GM23338 (cell line): ENCODE measurements at regions not wholly inside any gene's neighbourhood (a gene's known extent, or its start where the extent isn't known, plus 50 kb on each side); places are given as distances from the start of the nearest gene placed in this dataset.

Source experiments
- ATAC-seq: fragments of 200-7000 bp; cut with Tn5 transposase; 3 replicates; pipeline ENCODE4 v1.9.1; 2020
- DNase-seq: peaks from one replicate; pipeline ENCODE4 v3.0.0-alpha.2; 2015; ENCODE audit warnings: low spot score
- H2AFZ ChIP-seq: fragments of 200-600 bp; sonication (generic); 2 replicates; pipeline ENCODE4 v1.8.0; 2016; ENCODE audit warnings: antibody characterized with exemption, mild to moderate bottlenecking, moderate library complexity
- H3F3A ChIP-seq: fragments of 200-600 bp; sonication (generic); replicated peaks from 2 replicates; pipeline ENCODE4 v1.8.0; 2017; ENCODE audit warnings: antibody characterized with exemption, mixed run types, low read depth
- H3K27ac ChIP-seq: fragments of 200-600 bp; sonication (generic); 2 replicates; pipeline ENCODE4 v1.6.1; 2016; ENCODE audit warnings: low read depth
- H3K27me3 ChIP-seq: fragments of 200-600 bp; sonication (generic); 2 replicates; pipeline ENCODE4 v1.8.0; 2016; ENCODE audit warnings: mild to moderate bottlenecking, mixed run types, moderate library complexity; ENCODE audit not compliant: insufficient read depth
- H3K36me3 ChIP-seq: fragments of 200-600 bp; sonication (generic); 2 replicates; pipeline ENCODE4 v1.8.0; 2016; ENCODE audit warnings: mild to moderate bottlenecking; ENCODE audit not compliant: insufficient read depth
- H3K4me1 ChIP-seq: fragments of 200-600 bp; sonication (generic); 2 replicates; pipeline ENCODE4 v1.8.0; 2016; ENCODE audit warnings: mild to moderate bottlenecking, moderate library complexity; ENCODE audit not compliant: insufficient read depth
- H3K4me2 ChIP-seq: fragments of 200-600 bp; sonication (generic); 2 replicates; pipeline ENCODE4 v1.7.1; 2017; ENCODE audit warnings: mixed run types
- H3K4me3 ChIP-seq: fragments of 200-600 bp; sonication (generic); 2 replicates; pipeline ENCODE4 v1.6.1; 2016; ENCODE audit warnings: mixed run types
- H3K79me2 ChIP-seq: fragments of 200-600 bp; sonication (generic); replicated peaks from 2 replicates; pipeline ENCODE4 v1.8.0; 2017; ENCODE audit warnings: mild to moderate bottlenecking; ENCODE audit not compliant: insufficient read depth
- H3K9me2 ChIP-seq: fragments of 200-600 bp; sonication (generic); 2 replicates; pipeline ENCODE4 v1.8.0; 2017; ENCODE audit not compliant: insufficient read depth
- H4K20me1 ChIP-seq: fragments of 200-600 bp; sonication (generic); replicated peaks from 2 replicates; pipeline ENCODE4 v1.8.0; 2017; ENCODE audit warnings: mild to moderate bottlenecking; ENCODE audit not compliant: insufficient read depth
- H3K27ac Mint-ChIP-seq: 2 replicates; pipeline ENCODE4 v1.8.0; 2020; ENCODE audit warnings: inconsistent platforms, mild to moderate bottlenecking, moderate library complexity, mixed read lengths
- H3K27me3 Mint-ChIP-seq: 3 replicates; pipeline ENCODE4 v1.8.0; 2022; ENCODE audit warnings: low read depth, mild to moderate bottlenecking, moderate library complexity, mixed read lengths, inconsistent platforms; ENCODE audit not compliant: insufficient read depth, poor library complexity
- H3K36me3 Mint-ChIP-seq: 3 replicates; pipeline ENCODE4 v1.8.0; 2021; ENCODE audit warnings: low read depth, mild to moderate bottlenecking, inconsistent platforms, moderate library complexity, mixed read lengths
- H3K4me1 Mint-ChIP-seq: 3 replicates; pipeline ENCODE4 v1.8.0; 2020; ENCODE audit warnings: mild to moderate bottlenecking, inconsistent platforms, mixed read lengths
- H3K4me3 Mint-ChIP-seq: 3 replicates; pipeline ENCODE4 v1.8.0; 2021; ENCODE audit warnings: moderate library complexity, mild to moderate bottlenecking, inconsistent platforms, mixed read lengths
- H3K9me3 Mint-ChIP-seq: 3 replicates; pipeline ENCODE4 v1.8.0; 2020; ENCODE audit warnings: moderate library complexity, mild to moderate bottlenecking, inconsistent platforms, mixed read lengths
- CREB1 ChIP-seq: fragments of 250-450 bp; sonication (Bioruptor Pico); IDR thresholded peaks from 2 replicates; pipeline ENCODE4 v1.5.0; 2020; ENCODE audit warnings: low read depth, mild to moderate bottlenecking, moderate library complexity
- EZH2 ChIP-seq: fragments of 200-600 bp; sonication (generic); IDR thresholded peaks from one replicate; pipeline ENCODE4 v1.8.0; 2017; ENCODE audit warnings: antibody characterized with exemption, mild to moderate bottlenecking, low read depth; ENCODE audit not compliant: unreplicated experiment
- EZH2phosphoT487 ChIP-seq: fragments of 200-600 bp; sonication (generic); IDR thresholded peaks from one replicate; pipeline ENCODE4 v1.8.1; 2018; ENCODE audit warnings: antibody characterized with exemption; ENCODE audit not compliant: unreplicated experiment
- JUNB ChIP-seq: IDR thresholded peaks from one replicate; pipeline ENCODE4 v1.6.1; 2016; ENCODE audit warnings: antibody characterized with exemption; ENCODE audit not compliant: unreplicated experiment
- NANOG ChIP-seq: IDR thresholded peaks from 2 replicates; pipeline ENCODE4 v1.6.1; 2016; ENCODE audit warnings: antibody characterized with exemption, borderline replicate concordance
- POLR2AphosphoS5 ChIP-seq: IDR thresholded peaks from 2 replicates; pipeline ENCODE4 v1.6.1; 2016; ENCODE audit warnings: antibody characterized with exemption, low read depth
- STAT1 ChIP-seq: IDR thresholded peaks from one replicate; pipeline ENCODE4 v1.6.1; 2016; ENCODE audit warnings: antibody characterized with exemption; ENCODE audit not compliant: unreplicated experiment
- ZNF114 ChIP-seq: fragments of 250-450 bp; sonication (Bioruptor Pico); IDR thresholded peaks from 2 replicates; pipeline ENCODE4 v1.5.0; 2020; ENCODE audit warnings: mild to moderate bottlenecking, moderate library complexity
- ZNF331 ChIP-seq: fragments of 250-450 bp; sonication (Bioruptor Pico); IDR thresholded peaks from 2 replicates; pipeline ENCODE4 v1.5.0; 2020; ENCODE audit warnings: low read depth, mild to moderate bottlenecking, moderate library complexity
- TF ChIP-seq, protein P1 (sequence below), 2 experiments: fragments of 200-600 bp in 1 of 2; sonication (generic) in 1 of 2; conservative IDR thresholded peaks; 2 replicates each; pipeline versions ENCODE4 v1.5.1 to v1.6.1; 2016 to 2017; ENCODE audit warnings: antibody characterized with exemption in 2 of 2, low read depth in 2 of 2, mild to moderate bottlenecking in 2 of 2, moderate library complexity in 1 of 2
- TF ChIP-seq, protein P2 (sequence below): IDR thresholded peaks from 2 replicates; pipeline ENCODE4 v1.6.1; 2016; ENCODE audit warnings: antibody characterized with exemption
- TF ChIP-seq, protein P3 (sequence below): fragments of 250-450 bp; sonication (Bioruptor Pico); IDR thresholded peaks from 2 replicates; pipeline ENCODE4 v1.5.0; 2020; ENCODE audit warnings: mild to moderate bottlenecking, moderate library complexity

- TF ChIP-seq, protein P1, sequence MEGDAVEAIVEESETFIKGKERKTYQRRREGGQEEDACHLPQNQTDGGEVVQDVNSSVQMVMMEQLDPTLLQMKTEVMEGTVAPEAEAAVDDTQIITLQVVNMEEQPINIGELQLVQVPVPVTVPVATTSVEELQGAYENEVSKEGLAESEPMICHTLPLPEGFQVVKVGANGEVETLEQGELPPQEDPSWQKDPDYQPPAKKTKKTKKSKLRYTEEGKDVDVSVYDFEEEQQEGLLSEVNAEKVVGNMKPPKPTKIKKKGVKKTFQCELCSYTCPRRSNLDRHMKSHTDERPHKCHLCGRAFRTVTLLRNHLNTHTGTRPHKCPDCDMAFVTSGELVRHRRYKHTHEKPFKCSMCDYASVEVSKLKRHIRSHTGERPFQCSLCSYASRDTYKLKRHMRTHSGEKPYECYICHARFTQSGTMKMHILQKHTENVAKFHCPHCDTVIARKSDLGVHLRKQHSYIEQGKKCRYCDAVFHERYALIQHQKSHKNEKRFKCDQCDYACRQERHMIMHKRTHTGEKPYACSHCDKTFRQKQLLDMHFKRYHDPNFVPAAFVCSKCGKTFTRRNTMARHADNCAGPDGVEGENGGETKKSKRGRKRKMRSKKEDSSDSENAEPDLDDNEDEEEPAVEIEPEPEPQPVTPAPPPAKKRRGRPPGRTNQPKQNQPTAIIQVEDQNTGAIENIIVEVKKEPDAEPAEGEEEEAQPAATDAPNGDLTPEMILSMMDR (conservative IDR thresholded peaks at IDR 0.05; ENCODE audit: low read depth in 2 of 2), result no peak
- TF ChIP-seq ZNF331 (CRISPR knock-in tag), result no peak
- no peak for TF ChIP-seq POLR2AphosphoS5
- TF ChIP-seq JUNB, result no peak
- TF ChIP-seq ZNF114, result no peak
- no peak for TF ChIP-seq CREB1 (CRISPR knock-in tag)
- TF ChIP-seq, protein P2, sequence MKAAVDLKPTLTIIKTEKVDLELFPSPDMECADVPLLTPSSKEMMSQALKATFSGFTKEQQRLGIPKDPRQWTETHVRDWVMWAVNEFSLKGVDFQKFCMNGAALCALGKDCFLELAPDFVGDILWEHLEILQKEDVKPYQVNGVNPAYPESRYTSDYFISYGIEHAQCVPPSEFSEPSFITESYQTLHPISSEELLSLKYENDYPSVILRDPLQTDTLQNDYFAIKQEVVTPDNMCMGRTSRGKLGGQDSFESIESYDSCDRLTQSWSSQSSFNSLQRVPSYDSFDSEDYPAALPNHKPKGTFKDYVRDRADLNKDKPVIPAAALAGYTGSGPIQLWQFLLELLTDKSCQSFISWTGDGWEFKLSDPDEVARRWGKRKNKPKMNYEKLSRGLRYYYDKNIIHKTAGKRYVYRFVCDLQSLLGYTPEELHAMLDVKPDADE, result no peak
- TF ChIP-seq NANOG, result no peak
Measured at GRCh38 chr4:177232473-177232872, 77.2 kb upstream of the NEIL3 start (continued).

GRCh38 chr4:177235026-177235425 is 74.6 kb upstream of the NEIL3 start:
- Histone ChIP-seq H3K79me2 (no peaks in the 10 kb centered on the region), H3K27ac (no peak overlapping the region), H4K20me1 (no peaks in the 10 kb centered on the region), H3K36me3 (no peaks in the 10 kb centered on the region), H3K4me3 (no peak overlapping the region), H2AFZ (no peak overlapping the region), H3K4me1 (peaks cover 5% of the 10 kb centered on the region; the same call in 1 of the 2 replicates), H3F3A (no peaks in the 10 kb centered on the region), H3K9me2 (no peaks in the 10 kb centered on the region), H3K4me2 (no peak overlapping the region), H3K27me3 (no peaks in the 10 kb centered on the region)
- no peak for ATAC-seq
- no peaks in the 10 kb centered on the region for H3K9me3 Mint-ChIP-seq
- H3K27me3 Mint-ChIP-seq, result no peaks in the 10 kb centered on the region
- H3K36me3 Mint-ChIP-seq, result no peaks in the 10 kb centered on the region
- no peak overlapping the region for H3K27ac Mint-ChIP-seq
- no peak for DNase-seq
- peaks cover 6% of the 10 kb centered on the region; the same call in 2 of the 3 replicates for H3K4me1 Mint-ChIP-seq
- no peak overlapping the region for H3K4me3 Mint-ChIP-seq
- TF ChIP-seq JUNB, result no peak
- no peak for TF ChIP-seq ZNF331 (CRISPR knock-in tag)
- TF ChIP-seq NANOG, result no peak
- TF ChIP-seq ZNF114, result no peak
- TF ChIP-seq STAT1, result no peak
- TF ChIP-seq, protein P1 (conservative IDR thresholded peaks at IDR 0.05; ENCODE audit: low read depth in 2 of 2), result no peak
- no peak for TF ChIP-seq EZH2
- no peak for TF ChIP-seq EZH2phosphoT487
- TF ChIP-seq CREB1 (CRISPR knock-in tag), result no peak
- TF ChIP-seq, protein P3, sequence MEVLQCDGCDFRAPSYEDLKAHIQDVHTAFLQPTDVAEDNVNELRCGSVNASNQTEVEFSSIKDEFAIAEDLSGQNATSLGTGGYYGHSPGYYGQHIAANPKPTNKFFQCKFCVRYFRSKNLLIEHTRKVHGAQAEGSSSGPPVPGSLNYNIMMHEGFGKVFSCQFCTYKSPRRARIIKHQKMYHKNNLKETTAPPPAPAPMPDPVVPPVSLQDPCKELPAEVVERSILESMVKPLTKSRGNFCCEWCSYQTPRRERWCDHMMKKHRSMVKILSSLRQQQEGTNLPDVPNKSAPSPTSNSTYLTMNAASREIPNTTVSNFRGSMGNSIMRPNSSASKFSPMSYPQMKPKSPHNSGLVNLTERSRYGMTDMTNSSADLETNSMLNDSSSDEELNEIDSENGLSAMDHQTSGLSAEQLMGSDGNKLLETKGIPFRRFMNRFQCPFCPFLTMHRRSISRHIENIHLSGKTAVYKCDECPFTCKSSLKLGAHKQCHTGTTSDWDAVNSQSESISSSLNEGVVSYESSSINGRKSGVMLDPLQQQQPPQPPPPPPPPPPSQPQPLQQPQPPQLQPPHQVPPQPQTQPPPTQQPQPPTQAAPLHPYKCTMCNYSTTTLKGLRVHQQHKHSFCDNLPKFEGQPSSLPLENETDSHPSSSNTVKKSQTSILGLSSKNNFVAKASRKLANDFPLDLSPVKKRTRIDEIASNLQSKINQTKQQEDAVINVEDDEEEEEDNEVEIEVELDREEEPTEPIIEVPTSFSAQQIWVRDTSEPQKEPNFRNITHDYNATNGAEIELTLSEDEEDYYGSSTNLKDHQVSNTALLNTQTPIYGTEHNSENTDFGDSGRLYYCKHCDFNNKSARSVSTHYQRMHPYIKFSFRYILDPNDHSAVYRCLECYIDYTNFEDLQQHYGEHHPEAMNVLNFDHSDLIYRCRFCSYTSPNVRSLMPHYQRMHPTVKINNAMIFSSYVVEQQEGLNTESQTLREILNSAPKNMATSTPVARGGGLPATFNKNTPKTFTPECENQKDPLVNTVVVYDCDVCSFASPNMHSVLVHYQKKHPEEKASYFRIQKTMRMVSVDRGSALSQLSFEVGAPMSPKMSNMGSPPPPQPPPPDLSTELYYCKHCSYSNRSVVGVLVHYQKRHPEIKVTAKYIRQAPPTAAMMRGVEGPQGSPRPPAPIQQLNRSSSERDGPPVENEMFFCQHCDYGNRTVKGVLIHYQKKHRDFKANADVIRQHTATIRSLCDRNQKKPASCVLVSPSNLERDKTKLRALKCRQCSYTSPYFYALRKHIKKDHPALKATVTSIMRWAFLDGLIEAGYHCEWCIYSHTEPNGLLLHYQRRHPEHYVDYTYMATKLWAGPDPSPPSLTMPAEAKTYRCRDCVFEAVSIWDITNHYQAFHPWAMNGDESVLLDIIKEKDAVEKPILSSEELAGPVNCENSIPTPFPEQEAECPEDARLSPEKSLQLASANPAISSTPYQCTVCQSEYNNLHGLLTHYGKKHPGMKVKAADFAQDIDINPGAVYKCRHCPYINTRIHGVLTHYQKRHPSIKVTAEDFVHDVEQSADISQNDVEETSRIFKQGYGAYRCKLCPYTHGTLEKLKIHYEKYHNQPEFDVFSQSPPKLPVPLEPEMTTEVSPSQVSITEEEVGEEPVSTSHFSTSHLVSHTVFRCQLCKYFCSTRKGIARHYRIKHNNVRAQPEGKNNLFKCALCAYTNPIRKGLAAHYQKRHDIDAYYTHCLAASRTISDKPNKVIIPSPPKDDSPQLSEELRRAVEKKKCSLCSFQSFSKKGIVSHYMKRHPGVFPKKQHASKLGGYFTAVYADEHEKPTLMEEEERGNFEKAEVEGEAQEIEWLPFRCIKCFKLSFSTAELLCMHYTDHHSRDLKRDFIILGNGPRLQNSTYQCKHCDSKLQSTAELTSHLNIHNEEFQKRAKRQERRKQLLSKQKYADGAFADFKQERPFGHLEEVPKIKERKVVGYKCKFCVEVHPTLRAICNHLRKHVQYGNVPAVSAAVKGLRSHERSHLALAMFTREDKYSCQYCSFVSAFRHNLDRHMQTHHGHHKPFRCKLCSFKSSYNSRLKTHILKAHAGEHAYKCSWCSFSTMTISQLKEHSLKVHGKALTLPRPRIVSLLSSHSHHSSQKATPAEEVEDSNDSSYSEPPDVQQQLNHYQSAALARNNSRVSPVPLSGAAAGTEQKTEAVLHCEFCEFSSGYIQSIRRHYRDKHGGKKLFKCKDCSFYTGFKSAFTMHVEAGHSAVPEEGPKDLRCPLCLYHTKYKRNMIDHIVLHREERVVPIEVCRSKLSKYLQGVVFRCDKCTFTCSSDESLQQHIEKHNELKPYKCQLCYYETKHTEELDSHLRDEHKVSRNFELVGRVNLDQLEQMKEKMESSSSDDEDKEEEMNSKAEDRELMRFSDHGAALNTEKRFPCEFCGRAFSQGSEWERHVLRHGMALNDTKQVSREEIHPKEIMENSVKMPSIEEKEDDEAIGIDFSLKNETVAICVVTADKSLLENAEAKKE (CRISPR knock-in tag), result no peak
- no peak for TF ChIP-seq POLR2AphosphoS5
